ENCODE measurements at regions not wholly inside any gene's neighbourhood (a gene's known extent, or its start where the extent isn't known, plus 50 kb on each side); places are given as distances from the start of the nearest gene placed in this dataset.
A peak's percentile ranks its signal among the peaks of the same experiment; 100 is the strongest.

- H3K4me3 ChIP-seq, result no peak overlapping the region
- no peaks in the 10 kb centered on the region for H3K27me3 ChIP-seq
- H3K36me3 ChIP-seq, result no peaks in the 10 kb centered on the region
- DNase-seq (ENCODE audit: low spot score in 2 of 2), result peak in 1 of 2 donors; percentile 63
- no peaks in the 10 kb centered on the region for H3K9me3 ChIP-seq
- H3K27ac ChIP-seq, result no peak overlapping the region
- 73% methylated on average over 9 of the region's 9 CpGs for WGBS
- H3K4me1 ChIP-seq, result no peaks in the 10 kb centered on the region
- TF ChIP-seq EP300 (IDR thresholded peaks at IDR 0.05), result no peak
- TF ChIP-seq POLR2A (IDR thresholded peaks at IDR 0.05), result no peak
- TF ChIP-seq, protein P1, sequence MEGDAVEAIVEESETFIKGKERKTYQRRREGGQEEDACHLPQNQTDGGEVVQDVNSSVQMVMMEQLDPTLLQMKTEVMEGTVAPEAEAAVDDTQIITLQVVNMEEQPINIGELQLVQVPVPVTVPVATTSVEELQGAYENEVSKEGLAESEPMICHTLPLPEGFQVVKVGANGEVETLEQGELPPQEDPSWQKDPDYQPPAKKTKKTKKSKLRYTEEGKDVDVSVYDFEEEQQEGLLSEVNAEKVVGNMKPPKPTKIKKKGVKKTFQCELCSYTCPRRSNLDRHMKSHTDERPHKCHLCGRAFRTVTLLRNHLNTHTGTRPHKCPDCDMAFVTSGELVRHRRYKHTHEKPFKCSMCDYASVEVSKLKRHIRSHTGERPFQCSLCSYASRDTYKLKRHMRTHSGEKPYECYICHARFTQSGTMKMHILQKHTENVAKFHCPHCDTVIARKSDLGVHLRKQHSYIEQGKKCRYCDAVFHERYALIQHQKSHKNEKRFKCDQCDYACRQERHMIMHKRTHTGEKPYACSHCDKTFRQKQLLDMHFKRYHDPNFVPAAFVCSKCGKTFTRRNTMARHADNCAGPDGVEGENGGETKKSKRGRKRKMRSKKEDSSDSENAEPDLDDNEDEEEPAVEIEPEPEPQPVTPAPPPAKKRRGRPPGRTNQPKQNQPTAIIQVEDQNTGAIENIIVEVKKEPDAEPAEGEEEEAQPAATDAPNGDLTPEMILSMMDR (IDR thresholded peaks at IDR 0.05), result no peak
- TF ChIP-seq POLR2AphosphoS5 (IDR thresholded peaks at IDR 0.05), result no peak
Observed at GRCh38 chr14:101174980-101175606, 271.6 kb upstream of the RTL1 start.

DNA sequence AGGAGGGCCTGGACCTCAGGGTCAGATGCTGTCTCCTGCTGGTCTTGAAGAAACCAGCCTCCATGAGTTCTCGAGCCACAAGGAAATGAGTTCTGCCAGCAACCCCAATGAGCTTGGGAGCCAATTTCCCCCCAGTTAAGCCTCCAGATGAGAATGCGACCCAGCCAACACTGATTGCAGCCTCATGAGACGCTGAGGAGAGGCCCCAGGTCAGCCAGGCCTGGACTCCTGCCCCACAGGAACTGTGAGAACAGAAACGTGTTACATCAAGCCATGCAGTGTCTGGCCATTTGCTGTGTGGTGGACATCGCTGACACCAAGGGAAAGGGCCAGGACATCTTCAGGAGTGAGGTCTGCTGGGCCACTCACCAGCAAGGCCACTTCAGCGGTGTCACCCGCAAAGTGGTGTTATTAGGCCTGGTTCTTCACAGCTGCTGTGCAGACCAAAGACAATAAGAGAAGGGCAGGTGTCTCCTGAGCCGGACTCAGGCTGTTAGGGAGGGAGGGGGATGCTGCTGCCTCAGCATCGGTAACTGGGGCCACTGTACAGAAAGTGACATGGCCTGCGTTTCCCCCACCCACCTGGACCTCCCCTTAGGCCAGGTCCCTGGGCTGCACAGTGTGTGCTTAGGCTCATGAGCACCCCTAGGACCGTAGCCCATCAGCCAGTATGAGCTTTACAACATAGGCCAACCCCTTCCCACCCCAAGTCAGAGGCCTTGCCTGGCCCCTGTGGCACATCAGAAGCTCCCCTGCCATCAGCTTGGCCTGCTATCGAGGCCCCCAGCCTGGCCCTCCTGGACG is 272.4 kb upstream of the RTL1 start:
- 80% methylated on average over 5 of the region's 13 CpGs for WGBS
- Histone ChIP-seq H3K27ac (no peak overlapping the region), H3K36me3 (no peaks in the 10 kb centered on the region), H3K27me3 (no peaks in the 10 kb centered on the region), H3K4me1 (no peaks in the 10 kb centered on the region), H3K4me3 (no peak overlapping the region), H3K9me3 (peaks cover 4% of the 10 kb centered on the region)
- TF ChIP-seq EP300 (IDR thresholded peaks at IDR 0.05) (no peak), POLR2A (IDR thresholded peaks at IDR 0.05) (no peak)
- TF ChIP-seq, protein P1 (IDR thresholded peaks at IDR 0.05), result no peak
- DNase-seq (ENCODE audit: low spot score in 2 of 2), result peak in 1 of 2 donors; percentile 57

DNA sequence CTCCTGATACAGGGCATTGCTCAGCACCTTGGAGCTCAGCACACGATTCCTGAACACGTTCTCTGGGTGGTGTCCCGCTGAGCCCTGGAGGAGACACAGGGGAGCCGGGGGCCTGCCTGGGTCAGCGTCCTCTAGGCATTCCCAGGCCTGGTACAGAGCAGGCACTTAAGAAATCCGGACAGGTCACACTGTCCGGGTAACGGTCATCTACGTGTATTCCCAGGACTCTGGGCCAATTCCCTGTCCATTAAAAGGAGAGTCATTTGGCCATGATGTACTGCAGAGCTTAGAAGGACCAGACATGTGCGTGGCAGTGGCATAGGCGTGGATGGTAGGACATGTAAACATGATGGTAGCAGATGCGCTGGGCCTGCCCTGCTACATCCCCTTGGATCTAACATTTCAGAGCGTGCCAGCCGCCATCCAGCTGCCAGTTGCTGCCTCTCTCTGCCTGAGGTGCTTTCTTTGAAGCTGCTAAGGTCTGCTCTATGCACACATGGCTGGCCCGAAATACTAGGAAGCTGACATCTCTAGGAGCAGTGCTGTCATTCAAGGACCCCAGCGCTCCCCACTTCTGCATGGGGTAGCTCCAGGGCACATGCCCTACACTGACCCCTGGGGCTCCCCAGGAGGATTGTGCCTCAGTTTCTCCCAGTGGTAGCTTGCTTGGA is 273.1 kb upstream of the RTL1 start:
- Histone ChIP-seq H3K9me3 (peaks cover 4% of the 10 kb centered on the region), H3K27ac (no peak overlapping the region), H3K4me1 (no peaks in the 10 kb centered on the region), H3K4me3 (no peak overlapping the region), H3K27me3 (no peaks in the 10 kb centered on the region), H3K36me3 (no peaks in the 10 kb centered on the region)
- WGBS, result 68% methylated on average over 7 of the region's 16 CpGs
- peak in 1 of 2 donors; percentile 62 for DNase-seq (ENCODE audit: low spot score in 2 of 2)
- TF ChIP-seq POLR2A (IDR thresholded peaks at IDR 0.05) (no peak), EP300 (IDR thresholded peaks at IDR 0.05) (no peak), POLR2AphosphoS5 (IDR thresholded peaks at IDR 0.05) (no peak)
- TF ChIP-seq, protein P1 (IDR thresholded peaks at IDR 0.05), result no peak

- TF ChIP-seq POLR2A (IDR thresholded peaks at IDR 0.05), result no peak
- TF ChIP-seq POLR2AphosphoS5 (IDR thresholded peaks at IDR 0.05), result no peak
- TF ChIP-seq EP300 (IDR thresholded peaks at IDR 0.05), result no peak
- TF ChIP-seq, protein P1 (IDR thresholded peaks at IDR 0.05), result no peak
- DNase-seq (ENCODE audit: low spot score in 2 of 2), result no peak
- Histone ChIP-seq H3K4me1 (no peaks in the 10 kb centered on the region), H3K36me3 (no peaks in the 10 kb centered on the region), H3K27me3 (peaks cover 2% of the 10 kb centered on the region), H3K27ac (no peak overlapping the region), H3K9me3 (peaks cover 4% of the 10 kb centered on the region), H3K4me3 (no peak overlapping the region)
- 87% methylated on average over 20 of the region's 23 CpGs for WGBS
Observed at GRCh38 chr14:101177301-101177971, 273.9 kb upstream of the RTL1 start.

Data from suprapubic skin (tissue), 4 donors.